GM23248 (cell line): ENCODE measurements at regions not wholly inside any gene's neighbourhood (a gene's known extent, or its start where the extent isn't known, plus 50 kb on each side); places are given as distances from the start of the nearest gene placed in this dataset.

ENCODE experiments used
- EZH2 ChIP-seq: fragments of 200-600 bp; sonication (generic); IDR thresholded peaks from 2 replicates; pipeline ENCODE4 v1.6.1; 2018; ENCODE audit warnings: antibody characterized with exemption, mild to moderate bottlenecking; ENCODE audit not compliant: insufficient read depth, poor library complexity, severe bottlenecking
- EZH2phosphoT487 ChIP-seq: fragments of 200-600 bp; sonication (generic); IDR thresholded peaks from 2 replicates; pipeline ENCODE4 v1.6.1; 2018; ENCODE audit warnings: antibody characterized with exemption, moderate library complexity, mild to moderate bottlenecking, low read depth; ENCODE audit not compliant: insufficient read depth

DNA sequence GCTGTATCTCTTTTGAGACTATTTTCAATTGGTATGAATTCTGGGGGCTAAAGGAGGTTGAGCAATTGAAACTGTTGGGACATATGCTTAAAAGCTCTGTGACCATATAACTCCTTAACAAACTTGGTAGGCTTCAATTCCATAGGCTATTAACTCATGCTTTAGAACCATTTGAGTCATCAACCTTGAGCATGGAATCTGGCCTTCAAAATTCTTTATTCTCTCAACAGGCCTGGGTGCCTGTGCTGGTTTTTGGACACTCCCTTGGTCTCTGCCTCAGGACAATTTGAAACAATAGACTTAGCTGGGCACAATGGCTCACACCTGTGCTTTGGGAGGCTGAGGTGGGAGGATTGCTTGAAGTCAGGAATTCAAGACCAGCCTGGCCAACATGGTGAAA is 61.4 kb upstream of the EPB41L4A start:
- TF ChIP-seq EZH2 (no peak), EZH2phosphoT487 (no peak)
